ENCODE measurements at regions not wholly inside any gene's neighbourhood (a gene's known extent, or its start where the extent isn't known, plus 50 kb on each side); places are given as distances from the start of the nearest gene placed in this dataset.

- no peak overlapping the region for H4K91ac ChIP-seq (ENCODE audit: insufficient read length, low read depth, low read length)
- H3K4me2 ChIP-seq (ENCODE audit: insufficient read depth, insufficient read length, low read length) = no peak overlapping the region
- H3K27ac ChIP-seq (ENCODE audit: insufficient read length, low read depth, low read length) = no peak overlapping the region
- no peak overlapping the region for H2BK120ac ChIP-seq (ENCODE audit: low read depth, low read length, poor library complexity, severe bottlenecking)
- H4K20me1 ChIP-seq (ENCODE audit: control insufficient read depth, insufficient read depth, insufficient read length) = no peaks in the 10 kb centered on the region
- H3K23me2 ChIP-seq (ENCODE audit: insufficient read length, low read depth, low read length, poor library complexity, severe bottlenecking) = no peaks in the 10 kb centered on the region
- H3K23ac ChIP-seq (ENCODE audit: insufficient read length, low read depth, low read length) = no peak overlapping the region
- no peak overlapping the region for H3K18ac ChIP-seq (ENCODE audit: insufficient read length, low read depth, low read length)
- H3K79me2 ChIP-seq (ENCODE audit: insufficient read depth, low read length) = no peaks in the 10 kb centered on the region
- no peak overlapping the region for H4K8ac ChIP-seq (replicated peaks; ENCODE audit: insufficient read length, low read depth, low read length)
- peaks cover 97% of the 10 kb centered on the region for H3K27me3 Mint-ChIP-seq (ENCODE audit: low read depth)
- H3K9me3 ChIP-seq (ENCODE audit: control insufficient read depth, low read depth, low read length) = no peaks in the 10 kb centered on the region
- no peak overlapping the region for H2AFZ ChIP-seq (ENCODE audit: low read length)
- no peak overlapping the region for H2BK20ac ChIP-seq (ENCODE audit: low read depth, low read length, poor library complexity, severe bottlenecking)
- H2BK15ac ChIP-seq (ENCODE audit: low read depth, low read length) = no peak overlapping the region
- H3K36me3 Mint-ChIP-seq (ENCODE audit: insufficient read depth in 1 of 3, low read depth in 3 of 3) = peaks cover 0 to 2% (median 0%) of the 10 kb centered on the region in 3 experiments; a peak in 2 of 7 replicates
- no CpG with 5 or more reads among the region's 8 CpGs for WGBS (ENCODE audit: extremely low coverage, insufficient read length, low lambda C conversion rate)
- H3T11ph ChIP-seq (ENCODE audit: low read length) = no peak overlapping the region
- H3K4me1 ChIP-seq (ENCODE audit: insufficient read depth, low read length) = peaks cover 6% of the 10 kb centered on the region; the same call in 1 of the 2 replicates
- no peaks in the 10 kb centered on the region for H3K79me1 ChIP-seq (ENCODE audit: insufficient read depth, low read depth, low read length, poor library complexity, severe bottlenecking)
- H3K4me1 Mint-ChIP-seq = peaks cover 19% of the 10 kb centered on the region in 2 experiments
- H3K9me3 Mint-ChIP-seq = peaks cover 11 to 12% of the 10 kb centered on the region in 2 experiments
- no peak overlapping the region for H3K56ac ChIP-seq (ENCODE audit: insufficient read length, low read depth, low read length)
- H4K5ac ChIP-seq (ENCODE audit: insufficient read length, low read depth, low read length) = no peak overlapping the region
- no peak overlapping the region for H3K4ac ChIP-seq (ENCODE audit: low read depth, low read length)
- peaks cover 7% of the 10 kb centered on the region; the same call in 1 of the 2 replicates for H3K27me3 ChIP-seq (ENCODE audit: insufficient read depth, low read length)
- no peak overlapping the region for H3K27ac Mint-ChIP-seq
- H3K14ac ChIP-seq (ENCODE audit: insufficient read depth, low read length) = no peak overlapping the region
- no peak for DNase-seq
- no peak for TF ChIP-seq CTCF (conservative IDR thresholded peaks at IDR 0.05)
- H3K4me3 Mint-ChIP-seq = no peak overlapping the region
- H2BK5ac ChIP-seq (ENCODE audit: insufficient read length, low read length) = no peak overlapping the region
- no peak overlapping the region for H2AK5ac ChIP-seq (ENCODE audit: insufficient read length, low read length)
- no peak overlapping the region for H2BK12ac ChIP-seq (ENCODE audit: insufficient read length, low read depth, low read length)
- H3K9ac ChIP-seq (ENCODE audit: extremely low read depth, insufficient read length, low read length) = no peak overlapping the region
Measured at GRCh38 chr11:69997352-69997751, 80.8 kb upstream of the ANO1 start.
